ENCODE measurements at regions not wholly inside any gene's neighbourhood (a gene's known extent, or its start where the extent isn't known, plus 50 kb on each side); places are given as distances from the start of the nearest gene placed in this dataset.

DNA sequence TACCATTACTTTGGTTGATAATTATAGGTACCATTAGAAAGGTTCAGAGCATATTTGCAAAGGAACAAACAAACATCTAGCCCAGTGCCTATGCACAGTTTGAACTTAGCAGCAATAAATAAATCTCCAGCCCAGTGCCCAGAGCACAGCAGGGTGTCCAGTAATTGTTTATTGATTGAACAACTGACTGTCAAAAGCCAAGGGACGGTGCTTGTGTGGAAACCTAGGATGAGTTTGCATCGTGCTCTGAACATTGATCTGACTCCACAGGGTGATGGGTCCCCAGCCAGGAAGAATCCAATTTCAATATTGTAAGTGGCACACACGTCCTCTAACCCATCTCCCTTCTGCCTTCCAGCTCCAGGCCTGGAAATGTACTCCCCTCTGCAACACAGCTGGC, 625.5 kb upstream of the C16orf82 start:
- no peak for TF ChIP-seq CTCF (IDR thresholded peaks at IDR 0.05)
- no peak overlapping the region for H3K27ac ChIP-seq
- no peaks in the 10 kb centered on the region for H3K36me3 ChIP-seq
- no peak overlapping the region for H3K4me3 ChIP-seq
- DNase-seq (ENCODE audit: low spot score) (no peak), ATAC-seq (ENCODE audit: insufficient number of reproducible peaks, low FRiP score, low read depth) (no peak)
- H3K4me1 ChIP-seq (ENCODE audit: control insufficient read depth in 1 of 2, low read depth in 2 of 2), result no peaks in the 10 kb centered on the region
- H3K27me3 ChIP-seq (replicated peaks; ENCODE audit: insufficient read depth), result no peaks in the 10 kb centered on the region
- H3K9me3 ChIP-seq, result no peaks in the 10 kb centered on the region

DNA sequence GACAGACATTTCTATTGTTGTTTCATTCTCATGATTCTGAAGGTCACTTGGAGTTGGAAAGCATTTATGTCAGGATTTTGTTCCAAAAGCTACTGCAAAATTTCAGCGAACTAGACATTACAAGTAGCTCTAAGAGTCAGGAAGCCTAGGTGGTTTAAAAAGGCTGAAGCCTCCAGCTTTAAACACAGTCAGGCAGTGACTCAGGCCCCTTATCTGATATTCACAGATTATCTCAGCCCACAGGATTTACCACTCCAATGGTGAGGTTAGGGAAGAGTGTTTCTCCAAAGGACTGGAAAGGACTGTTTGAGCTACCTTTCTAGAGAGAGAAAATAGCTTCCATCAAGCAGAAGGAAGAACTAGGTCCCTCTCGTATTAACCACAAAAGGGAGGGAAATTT, 624.4 kb upstream of the C16orf82 start:
- no peak overlapping the region for H3K27ac ChIP-seq
- ATAC-seq (ENCODE audit: insufficient number of reproducible peaks, low FRiP score, low read depth) (no peak), DNase-seq (ENCODE audit: low spot score) (no peak)
- H3K36me3 ChIP-seq, result no peaks in the 10 kb centered on the region
- no peaks in the 10 kb centered on the region for H3K4me1 ChIP-seq (ENCODE audit: control insufficient read depth in 1 of 2, low read depth in 2 of 2)
- H3K27me3 ChIP-seq (replicated peaks; ENCODE audit: insufficient read depth), result no peaks in the 10 kb centered on the region
- no peak overlapping the region for H3K4me3 ChIP-seq
- H3K9me3 ChIP-seq, result no peaks in the 10 kb centered on the region
- no peak for TF ChIP-seq CTCF (IDR thresholded peaks at IDR 0.05)

- no peak for ATAC-seq (ENCODE audit: insufficient number of reproducible peaks, low FRiP score, low read depth)
- no peak for TF ChIP-seq CTCF (IDR thresholded peaks at IDR 0.05)
Observed at GRCh38 chr16:26447570-26447969, 619.2 kb upstream of the C16orf82 start.

GRCh38 chr16:26453215-26453614, 613.5 kb upstream of the C16orf82 start:
- Histone ChIP-seq H3K36me3 (no peaks in the 10 kb centered on the region), H3K9me3 (no peaks in the 10 kb centered on the region), H3K27me3 (replicated peaks; ENCODE audit: insufficient read depth) (no peaks in the 10 kb centered on the region), H3K4me3 (no peak overlapping the region), H3K27ac (peak overlapping the region in 1 of 2 donors; percentile 82), H3K4me1 (ENCODE audit: control insufficient read depth in 1 of 2, low read depth in 2 of 2) (peaks cover 0 to 6% of the 10 kb centered on the region in 2 donors)
- ATAC-seq (ENCODE audit: insufficient number of reproducible peaks, low FRiP score, low read depth) (no peak), DNase-seq (ENCODE audit: low spot score) (no peak)
- no peak for TF ChIP-seq CTCF (IDR thresholded peaks at IDR 0.05)

More at GRCh38 chr16:26447570-26447969, 619.2 kb upstream of the C16orf82 start:
- Histone ChIP-seq H3K27me3 (replicated peaks; ENCODE audit: insufficient read depth) (no peaks in the 10 kb centered on the region), H3K36me3 (no peaks in the 10 kb centered on the region), H3K27ac (no peak overlapping the region), H3K4me3 (no peak overlapping the region), H3K9me3 (no peaks in the 10 kb centered on the region), H3K4me1 (ENCODE audit: control insufficient read depth in 1 of 2, low read depth in 2 of 2) (no peaks in the 10 kb centered on the region)
- no peak for DNase-seq (ENCODE audit: low spot score)

DNA sequence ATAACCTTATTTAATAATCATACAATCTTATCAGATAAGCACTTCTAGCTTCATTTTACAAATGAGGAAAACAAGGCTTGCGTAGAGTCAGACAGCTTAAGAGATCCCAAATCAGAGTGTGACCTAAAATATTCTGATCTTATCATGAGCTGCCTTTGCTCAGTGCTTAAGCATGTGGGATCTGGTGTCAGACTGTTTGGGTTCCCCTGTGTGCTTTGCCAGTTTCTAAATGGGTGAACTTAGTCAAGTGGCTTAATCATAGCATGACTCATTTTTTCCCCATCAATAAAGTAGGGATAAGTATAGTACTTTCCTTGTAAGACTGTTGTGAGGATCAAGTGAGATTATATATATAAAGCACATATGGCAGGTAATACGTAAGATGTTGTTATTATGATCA, 612.6 kb upstream of the C16orf82 start:
- ATAC-seq (ENCODE audit: insufficient number of reproducible peaks, low FRiP score, low read depth), result peak; percentile 86
- H3K9me3 ChIP-seq, result no peaks in the 10 kb centered on the region
- DNase-seq (ENCODE audit: low spot score), result no peak
- TF ChIP-seq CTCF (IDR thresholded peaks at IDR 0.05), result no peak
- H3K4me1 ChIP-seq (ENCODE audit: control insufficient read depth in 1 of 2, low read depth in 2 of 2), result peaks cover 0 to 6% of the 10 kb centered on the region in 2 donors
- H3K4me3 ChIP-seq, result no peak overlapping the region
- H3K27ac ChIP-seq, result peak overlapping the region in 1 of 2 donors; percentile 82
- no peaks in the 10 kb centered on the region for H3K36me3 ChIP-seq
- H3K27me3 ChIP-seq (replicated peaks; ENCODE audit: insufficient read depth), result no peaks in the 10 kb centered on the region
